Type B pancreatic cell (in vitro differentiated cells): ENCODE measurements at regions not wholly inside any gene's neighbourhood (a gene's known extent, or its start where the extent isn't known, plus 50 kb on each side); places are given as distances from the start of the nearest gene placed in this dataset.

Experiments used
- DNase-seq: peaks from one replicate; pipeline ENCODE4 v3.0.0; 2021; ENCODE audit warnings: mixed read lengths; ENCODE audit not compliant: unreplicated experiment; ENCODE audit errors: extremely low spot score
- H3K27ac Mint-ChIP-seq: 2 replicates; pipeline ENCODE4 v1.8.0; 2021; ENCODE audit warnings: mild to moderate bottlenecking, mixed read lengths
- H3K27me3 Mint-ChIP-seq: 2 replicates; pipeline ENCODE4 v1.8.0; 2021; ENCODE audit warnings: mixed read lengths
- H3K36me3 Mint-ChIP-seq: 2 replicates; pipeline ENCODE4 v1.8.0; 2021; ENCODE audit warnings: mixed read lengths
- H3K4me1 Mint-ChIP-seq: one replicate; pipeline ENCODE4 v1.8.0; 2021; ENCODE audit warnings: mixed read lengths; ENCODE audit not compliant: unreplicated experiment
- H3K4me3 Mint-ChIP-seq: 2 replicates; pipeline ENCODE4 v1.8.0; 2021; ENCODE audit warnings: mild to moderate bottlenecking, mixed read lengths
- H3K9me3 Mint-ChIP-seq: 2 replicates; pipeline ENCODE4 v1.8.0; 2021; ENCODE audit warnings: mixed read lengths
- CTCF ChIP-seq: fragments of 200-600 bp; sonication (generic); conservative IDR thresholded peaks from 2 replicates; pipeline ENCODE4 v1.5.0; 2021; ENCODE audit warnings: antibody characterized with exemption, mild to moderate bottlenecking

- H3K27me3 Mint-ChIP-seq, result peaks cover 10% of the 10 kb centered on the region
- TF ChIP-seq CTCF, result no peak
- H3K4me1 Mint-ChIP-seq, result peaks cover 10% of the 10 kb centered on the region
- H3K9me3 Mint-ChIP-seq, result no peaks in the 10 kb centered on the region
- no peak overlapping the region for H3K4me3 Mint-ChIP-seq
- H3K27ac Mint-ChIP-seq, result no peak overlapping the region
- no peak for DNase-seq
- H3K36me3 Mint-ChIP-seq, result no peaks in the 10 kb centered on the region
Observed at GRCh38 chr18:78636260-78636659, 343.4 kb upstream of the SALL3 start.

- Mint-ChIP-seq H3K27me3 (peaks cover 17% of the 10 kb centered on the region), H3K9me3 (no peaks in the 10 kb centered on the region), H3K4me1 (peaks cover 22% of the 10 kb centered on the region), H3K4me3 (no peak overlapping the region), H3K36me3 (no peaks in the 10 kb centered on the region), H3K27ac (no peak overlapping the region)
- no peak for TF ChIP-seq CTCF
- DNase-seq, result no peak
Observed at GRCh38 chr18:78637442-78638402, 341.9 kb upstream of the SALL3 start.

- H3K4me3 Mint-ChIP-seq, result no peak overlapping the region
- H3K36me3 Mint-ChIP-seq, result no peaks in the 10 kb centered on the region
- H3K27ac Mint-ChIP-seq, result peak overlapping the region; percentile 43
- DNase-seq, result no peak
- no peaks in the 10 kb centered on the region for H3K9me3 Mint-ChIP-seq
- TF ChIP-seq CTCF, result no peak
- H3K27me3 Mint-ChIP-seq, result peaks cover 20% of the 10 kb centered on the region
- peaks cover 26% of the 10 kb centered on the region for H3K4me1 Mint-ChIP-seq
Observed at GRCh38 chr18:78639006-78639950, 340.3 kb upstream of the SALL3 start.

- no peak for DNase-seq
- H3K9me3 Mint-ChIP-seq, result no peaks in the 10 kb centered on the region
- H3K27me3 Mint-ChIP-seq, result peaks cover 20% of the 10 kb centered on the region
- H3K36me3 Mint-ChIP-seq, result no peaks in the 10 kb centered on the region
- no peak for TF ChIP-seq CTCF
- peaks cover 26% of the 10 kb centered on the region for H3K4me1 Mint-ChIP-seq
- peak overlapping the region; percentile 26 for H3K4me3 Mint-ChIP-seq
- H3K27ac Mint-ChIP-seq, result no peak overlapping the region
Observed at GRCh38 chr18:78640246-78640995, 339.2 kb upstream of the SALL3 start.

- TF ChIP-seq CTCF, result no peak
- no peak for DNase-seq
- H3K27me3 Mint-ChIP-seq, result peaks cover 15% of the 10 kb centered on the region
- H3K4me1 Mint-ChIP-seq, result peaks cover 26% of the 10 kb centered on the region
- H3K4me3 Mint-ChIP-seq, result no peak overlapping the region
- H3K36me3 Mint-ChIP-seq, result no peaks in the 10 kb centered on the region
- no peaks in the 10 kb centered on the region for H3K9me3 Mint-ChIP-seq
- no peak overlapping the region for H3K27ac Mint-ChIP-seq
Observed at GRCh38 chr18:78641689-78642231, 337.9 kb upstream of the SALL3 start.
